ENCODE measurements at regions not wholly inside any gene's neighbourhood (a gene's known extent, or its start where the extent isn't known, plus 50 kb on each side); places are given as distances from the start of the nearest gene placed in this dataset.

DNA sequence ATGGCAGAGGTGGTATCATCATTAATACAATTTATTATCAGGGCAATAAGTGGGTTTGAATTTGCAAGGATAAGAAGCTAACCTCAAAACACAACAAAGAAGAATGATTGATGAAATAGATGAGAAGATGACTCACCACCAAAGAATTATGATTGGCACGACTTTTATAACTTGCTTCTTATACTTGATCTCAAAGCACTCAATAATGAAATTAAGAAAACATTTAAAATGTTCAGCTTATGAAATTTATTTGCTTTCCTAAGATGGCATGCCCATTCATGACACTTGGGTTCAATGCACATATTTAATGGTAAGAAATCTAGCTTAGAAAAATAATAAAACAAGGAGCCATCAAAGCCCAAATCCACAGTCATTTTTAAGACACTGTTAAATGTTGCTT, 477.5 kb downstream of the GJA1 start:
- Histone ChIP-seq H3K27me3 (no peaks in the 10 kb centered on the region), H3K9me3 (peaks cover 0 to 41% (median 25%) of the 10 kb centered on the region in 11 donors), H3K27ac (no peak overlapping the region), H3K4me3 (no peak overlapping the region), H3K36me3 (no peaks in the 10 kb centered on the region), H3K4me1 (no peaks in the 10 kb centered on the region)
- ATAC-seq, result no peak
- DNase-seq, result no peak
- 80 to 89% methylated on average over 1 of the region's 1 CpG for WGBS, 2 donors
- intact Hi-C loops (cut with DNase I), result no loop called here
- TF ChIP-seq, protein P1, sequence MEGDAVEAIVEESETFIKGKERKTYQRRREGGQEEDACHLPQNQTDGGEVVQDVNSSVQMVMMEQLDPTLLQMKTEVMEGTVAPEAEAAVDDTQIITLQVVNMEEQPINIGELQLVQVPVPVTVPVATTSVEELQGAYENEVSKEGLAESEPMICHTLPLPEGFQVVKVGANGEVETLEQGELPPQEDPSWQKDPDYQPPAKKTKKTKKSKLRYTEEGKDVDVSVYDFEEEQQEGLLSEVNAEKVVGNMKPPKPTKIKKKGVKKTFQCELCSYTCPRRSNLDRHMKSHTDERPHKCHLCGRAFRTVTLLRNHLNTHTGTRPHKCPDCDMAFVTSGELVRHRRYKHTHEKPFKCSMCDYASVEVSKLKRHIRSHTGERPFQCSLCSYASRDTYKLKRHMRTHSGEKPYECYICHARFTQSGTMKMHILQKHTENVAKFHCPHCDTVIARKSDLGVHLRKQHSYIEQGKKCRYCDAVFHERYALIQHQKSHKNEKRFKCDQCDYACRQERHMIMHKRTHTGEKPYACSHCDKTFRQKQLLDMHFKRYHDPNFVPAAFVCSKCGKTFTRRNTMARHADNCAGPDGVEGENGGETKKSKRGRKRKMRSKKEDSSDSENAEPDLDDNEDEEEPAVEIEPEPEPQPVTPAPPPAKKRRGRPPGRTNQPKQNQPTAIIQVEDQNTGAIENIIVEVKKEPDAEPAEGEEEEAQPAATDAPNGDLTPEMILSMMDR (IDR thresholded peaks at IDR 0.05), result no peak

DNA sequence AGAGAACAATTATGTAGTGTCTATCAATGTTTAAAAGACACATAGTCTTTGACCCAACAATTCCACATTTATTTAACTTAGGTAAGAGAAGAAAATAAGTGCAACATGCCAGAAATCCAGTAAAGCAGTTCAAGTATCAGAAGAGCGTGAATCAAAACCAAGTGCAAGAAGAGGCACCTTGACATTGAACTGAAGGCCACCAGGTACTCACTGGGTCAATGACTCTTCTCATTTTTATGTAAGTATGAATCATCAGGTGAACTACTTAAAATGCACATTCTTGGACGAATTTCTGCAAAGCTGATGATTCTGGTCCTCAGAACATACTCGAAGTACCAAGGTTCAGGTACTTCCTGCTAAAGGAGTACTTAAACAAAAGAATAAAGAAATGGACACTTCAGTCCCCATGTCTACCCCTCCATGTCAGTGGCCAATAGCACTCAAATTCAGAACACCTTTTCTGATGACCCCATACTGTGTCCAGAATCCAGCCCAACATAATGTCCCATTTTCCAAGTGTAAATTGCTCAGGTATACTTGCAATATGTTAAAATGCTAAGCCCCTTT, 481.9 kb downstream of the GJA1 start:
- no peaks in the 10 kb centered on the region for H3K4me1 ChIP-seq
- no peaks in the 10 kb centered on the region for H3K27me3 ChIP-seq
- no peaks in the 10 kb centered on the region for H3K36me3 ChIP-seq
- no peak overlapping the region for H3K4me3 ChIP-seq
- DNase-seq (no peak), ATAC-seq (no peak)
- no peak overlapping the region for H3K27ac ChIP-seq
- WGBS, 2 donors, result 90 to 93% methylated on average over 3 of the region's 3 CpGs
- TF ChIP-seq, protein P1 (IDR thresholded peaks at IDR 0.05), result no peak
- no peaks in the 10 kb centered on the region for H3K9me3 ChIP-seq
- intact Hi-C loops (cut with DNase I), result no loop called here

DNA sequence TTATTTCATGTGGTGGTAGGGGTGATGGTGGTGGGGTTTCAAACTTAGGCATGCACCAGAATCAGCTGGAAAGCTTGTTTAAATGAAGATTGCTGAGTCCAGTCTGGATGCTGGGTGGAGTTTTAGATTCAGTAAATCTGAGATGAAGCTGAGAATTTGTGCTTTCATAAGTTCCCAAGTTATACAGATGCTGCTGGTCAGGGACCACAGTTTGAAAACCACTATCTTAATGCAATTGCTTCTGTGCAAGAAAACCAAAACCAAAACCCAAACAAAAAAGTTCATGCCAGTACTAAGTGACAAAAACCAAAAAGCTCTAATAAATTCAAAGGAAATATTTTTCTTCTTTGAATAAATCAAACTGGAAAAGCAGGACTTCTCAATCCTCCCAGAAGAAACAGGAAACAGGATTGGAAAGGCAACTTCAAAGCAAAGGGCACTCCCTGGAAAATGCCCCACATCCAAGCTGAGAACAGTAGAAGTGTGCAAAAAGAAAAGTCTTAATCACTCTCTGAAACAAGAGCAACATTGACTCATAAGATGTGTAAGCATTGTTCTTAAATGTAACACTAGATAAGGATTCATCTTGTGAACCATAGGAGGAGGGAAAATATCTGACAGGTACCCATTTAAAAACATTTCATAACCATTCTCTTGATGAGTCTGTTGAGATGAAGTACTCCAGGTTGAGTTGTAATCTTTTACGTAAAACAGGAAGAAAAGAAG, 481.5 kb upstream of the HSF2 start:
- H3K4me3 ChIP-seq, result no peak overlapping the region
- 81 to 86% methylated on average over 1 of the region's 1 CpG for WGBS, 2 donors
- no peak for ATAC-seq
- no peaks in the 10 kb centered on the region for H3K27me3 ChIP-seq
- no peaks in the 10 kb centered on the region for H3K9me3 ChIP-seq
- no peak overlapping the region for H3K27ac ChIP-seq
- intact Hi-C loops (cut with DNase I), result no loop called here
- no peaks in the 10 kb centered on the region for H3K4me1 ChIP-seq
- TF ChIP-seq, protein P1 (IDR thresholded peaks at IDR 0.05), result no peak
- no peak for DNase-seq
- no peaks in the 10 kb centered on the region for H3K36me3 ChIP-seq

DNA sequence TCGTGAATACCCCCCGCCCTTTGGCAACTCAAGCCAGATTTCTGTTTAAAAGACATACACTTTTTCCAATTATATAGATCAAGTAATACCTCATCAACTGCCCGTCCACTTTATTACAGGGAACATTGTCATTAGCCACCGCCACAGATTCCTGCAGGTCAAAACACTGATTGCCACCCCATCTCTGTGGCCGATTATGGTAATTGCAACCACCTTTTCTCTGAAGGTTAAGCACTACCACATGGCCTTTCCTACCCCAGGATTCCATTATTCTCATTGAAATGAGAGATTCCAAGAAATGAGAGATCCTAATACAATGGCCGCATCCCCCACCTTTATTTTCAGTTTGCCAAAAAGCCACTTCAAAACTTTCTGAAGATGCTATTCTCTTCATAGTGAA, 478.8 kb upstream of the HSF2 start:
- H3K9me3 ChIP-seq, result no peaks in the 10 kb centered on the region
- H3K4me3 ChIP-seq, result no peak overlapping the region
- H3K36me3 ChIP-seq, result no peaks in the 10 kb centered on the region
- DNase-seq, result no peak
- no peak for ATAC-seq
- intact Hi-C loops (cut with DNase I), result no loop called here
- H3K27me3 ChIP-seq, result no peaks in the 10 kb centered on the region
- TF ChIP-seq, protein P1 (IDR thresholded peaks at IDR 0.05), result no peak
- H3K4me1 ChIP-seq, result no peaks in the 10 kb centered on the region
- 93 to 94% methylated on average over 6 of the region's 6 CpGs for WGBS, 2 donors
- H3K27ac ChIP-seq, result no peak overlapping the region

All from heart right ventricle (tissue), 16 donors.